K562 (cell line): ENCODE measurements at regions not wholly inside any gene's neighbourhood (a gene's known extent, or its start where the extent isn't known, plus 50 kb on each side); places are given as distances from the start of the nearest gene placed in this dataset.
A peak's percentile ranks its signal among the peaks of the same experiment; 100 is the strongest.

Source experiments
- ATAC-seq: fragments of 200-7000 bp; cut with Tn5 transposase; 3 replicates; pipeline ENCODE4 v1.9.1; 2020; ENCODE audit warnings: moderate library complexity
- BruUV-seq: library from RNA; stranded (reverse); fragments of 400-500 nt; replicated peaks from 2 replicates; lab custom pipeline; 2021; lab: Mats Ljungman, UMichigan
- CTCF ChIA-PET: fragments of 300-600 bp; formaldehyde crosslinking; extraction: SDS; loops from one replicate; lab custom pipeline; 2021; ENCODE audit warnings: low intra/inter-chr PET ratio; lab: Yijun Ruan, JAX
- POLR2A ChIA-PET: fragments of 300-600, 350-650 bp; sonication (Branson Sonifier 250); formaldehyde crosslinking; extraction: SDS; loops from one replicate; lab custom pipeline; 2021; ENCODE audit warnings: antibody characterized with exemption, inconsistent platforms; lab: Yijun Ruan, JAX
- DNase-seq, 4 experiments: peaks; one replicate each; pipeline versions ENCODE4 v3.0.0 to v3.0.0-alpha.2; 2011 to 2018; ENCODE audit warnings: low spot score in 3 of 4, mixed read lengths in 3 of 4; ENCODE audit errors: extremely low read depth in 1 of 4
- FAIRE-seq: peaks from 2 replicates; lab custom pipeline; 2011; peaks lifted over from hg19 to GRCh38; lab: Jason Lieb, UNC
- H2AFZ ChIP-seq: 2 replicates; pipeline ENCODE4 v1.6.0; 2011; ENCODE audit warnings: low read depth, low read length, control low read depth, inconsistent platforms
- H3K27ac ChIP-seq: fragments of 200-600 bp; 3 replicates; pipeline ENCODE4 v1.8.0; 2011; ENCODE audit warnings: low read depth, mild to moderate bottlenecking, control low read depth, inconsistent platforms, low read length, moderate library complexity, mixed read lengths; ENCODE audit errors: extremely low read depth
- H3K27me3 ChIP-seq, 2 experiments: fragments of 300-600 bp in 1 of 2; 2 replicates in 1 of 2; 3 replicates in 1 of 2; pipeline versions ENCODE4 v1.6.0 to v1.8.0; 2011; ENCODE audit warnings: inconsistent platforms in 2 of 2, low read length in 2 of 2, mild to moderate bottlenecking in 1 of 2, mixed read lengths in 1 of 2, moderate library complexity in 1 of 2; ENCODE audit not compliant: control insufficient read depth in 2 of 2, insufficient read depth in 2 of 2
- H3K36me3 ChIP-seq: fragments of 300-600 bp; 3 replicates; pipeline ENCODE4 v1.8.0; 2011; ENCODE audit warnings: mild to moderate bottlenecking, low read length, inconsistent platforms; ENCODE audit not compliant: control insufficient read depth, insufficient read depth
- H3K4me1 ChIP-seq, 2 experiments: fragments of 200-600 bp in 1 of 2; replicated peaks in 1 of 2; 2 replicates in 1 of 2; 3 replicates in 1 of 2; pipeline versions ENCODE4 v1.5.1 to v1.8.0; 2011; ENCODE audit warnings: inconsistent platforms in 2 of 2, low read length in 2 of 2, mild to moderate bottlenecking in 1 of 2, mixed read lengths in 1 of 2, moderate library complexity in 1 of 2; ENCODE audit not compliant: control insufficient read depth in 2 of 2, insufficient read depth in 2 of 2
- H3K4me2 ChIP-seq: 2 replicates; pipeline ENCODE4 v1.6.1; 2011; ENCODE audit warnings: low read length, control low read depth, inconsistent platforms, mixed read lengths; ENCODE audit not compliant: insufficient read depth
- H3K4me3 ChIP-seq: fragments of 200-600 bp; sonication (generic), shearing (Covaris generic); 2 replicates; pipeline ENCODE4 v1.5.1; 2016; ENCODE audit warnings: control low read depth, inconsistent platforms
- H3K79me2 ChIP-seq: fragments of 200-600 bp; 3 replicates; pipeline ENCODE4 v1.8.0; 2011; ENCODE audit warnings: low read length, inconsistent platforms; ENCODE audit not compliant: control insufficient read depth, insufficient read depth
- H3K9ac ChIP-seq, 2 experiments: 2 replicates each; pipeline versions ENCODE4 v1.6.0 to v1.6.1; 2011; ENCODE audit warnings: low read depth in 2 of 2, low read length in 2 of 2, control low read depth in 1 of 2, inconsistent platforms in 1 of 2, mild to moderate bottlenecking in 1 of 2, mixed read lengths in 1 of 2; ENCODE audit not compliant: insufficient read depth in 1 of 2
- H3K9me1 ChIP-seq: one replicate; pipeline ENCODE4 v1.6.0; 2011; ENCODE audit warnings: inconsistent platforms, mild to moderate bottlenecking, low read length, moderate library complexity; ENCODE audit not compliant: control insufficient read depth, insufficient read depth
- H3K9me3 ChIP-seq: replicated peaks from 2 replicates; pipeline ENCODE4 v1.5.1; 2011; ENCODE audit warnings: low read depth, low read length, inconsistent platforms; ENCODE audit not compliant: control insufficient read depth, insufficient read depth
- H4K20me1 ChIP-seq: replicated peaks from 2 replicates; pipeline ENCODE4 v1.6.1; 2011; ENCODE audit warnings: low read length, inconsistent platforms, mixed read lengths; ENCODE audit not compliant: control insufficient read depth, insufficient read depth
- CEBPB ChIP-seq: fragments of 450-650 bp; IDR thresholded peaks from 2 replicates; pipeline ENCODE4 v1.6.1; 2016; ENCODE audit warnings: missing genetic modification characterization, missing compliant biosample characterization
- CHAMP1 ChIP-seq: fragments of 450-650 bp; IDR thresholded peaks from 2 replicates; pipeline ENCODE4 v1.6.1; 2016; ENCODE audit warnings: mild to moderate bottlenecking
- DACH1 ChIP-seq: fragments of 450-650 bp; IDR thresholded peaks from 2 replicates; pipeline ENCODE4 v1.6.1; 2018; ENCODE audit not compliant: partially characterized antibody
- E4F1 ChIP-seq: fragments of 250-450 bp; sonication (Bioruptor Pico); IDR thresholded peaks from 2 replicates; pipeline ENCODE4 v1.5.0; 2021; ENCODE audit warnings: mild to moderate bottlenecking, borderline replicate concordance
- ESRRB ChIP-seq: fragments of 250-450 bp; sonication (Bioruptor Pico); IDR thresholded peaks from 2 replicates; pipeline ENCODE4 v1.5.0; 2020; ENCODE audit warnings: mild to moderate bottlenecking, moderate library complexity, borderline replicate concordance
- HDGF ChIP-seq: fragments of 450-650 bp; IDR thresholded peaks from 2 replicates; pipeline ENCODE4 v1.6.1; 2016
- RAD51 ChIP-seq: fragments of 450-650 bp; IDR thresholded peaks from 2 replicates; pipeline ENCODE4 v1.7.1; 2016; ENCODE audit warnings: low read depth, mild to moderate bottlenecking, borderline replicate concordance
- SNRNP70 ChIP-seq: fragments of 200-400 bp; formaldehyde crosslinking; optimal IDR thresholded peaks from 2 replicates; pipeline ENCODE3; 2017; ENCODE audit warnings: low read depth, low read length
- ZNF175 ChIP-seq: fragments of 200-800 bp; sonication (Bioruptor generic); IDR thresholded peaks from 2 replicates; pipeline ENCODE4 v1.6.1; 2016; ENCODE audit warnings: low read depth, mild to moderate bottlenecking, missing genetic modification characterization, missing compliant biosample characterization
- ZNF431 ChIP-seq: sonication (generic); formaldehyde crosslinking; IDR thresholded peaks from 2 replicates; pipeline ENCODE4 v1.8.0; 2022; ENCODE audit warnings: mild to moderate bottlenecking, missing genetic modification reagents
- ZNF445 ChIP-seq: fragments of 250-450 bp; sonication (Bioruptor Pico); IDR thresholded peaks from 2 replicates; pipeline ENCODE4 v1.4.0; 2020; ENCODE audit warnings: low read depth, mild to moderate bottlenecking, moderate library complexity
- ZNF644 ChIP-seq: fragments of 200-800 bp; sonication (Bioruptor generic); IDR thresholded peaks from 2 replicates; pipeline ENCODE4 v1.6.1; 2016; ENCODE audit warnings: low read depth, missing genetic modification characterization, missing compliant biosample characterization
- WGBS: fragments of 100-300 bp; shearing (Covaris generic); methylation state at CpG from one replicate; pipeline ENCODE4 v1.1.6; 2016; ENCODE audit warnings: low coverage, mixed read lengths; ENCODE audit not compliant: insufficient coverage; ENCODE audit errors: missing lambda C conversion rate; 5-methylcytosine and 5-hydroxymethylcytosine counted together
- in situ Hi-C: fragments of 300-500 bp; cut with MboI; formaldehyde crosslinking; loops from 4 replicates; pipeline ENCODE4 v1.15.0; 2018; ENCODE audit warnings: inconsistent platforms, mixed read lengths
- intact Hi-C: fragments of 100-400 bp; cut with micrococcal nuclease; formaldehyde crosslinking; loops from 2 replicates; pipeline ENCODE4 v1.14.2; 2022

GRCh38 chr3:153244961-153245360 is 82.9 kb downstream of the RAP2B start:
- H3K4me3 ChIP-seq: no peak overlapping the region
- CTCF ChIA-PET: no interaction called here
- TF ChIP-seq ZNF431 (CRISPR knock-in tag) (no peak), CEBPB (tag) (0 out of 2 replicates have a peak, but pooled peaks have one; percentile 24)
- TF ChIP-seq, all 486 proteins: peak for 1
- intact Hi-C loops (no loop called here), in situ Hi-C loops (no loop called here)
- DNase-seq (no peak), ATAC-seq (no peak), FAIRE-seq (no peak)
- H3K27ac ChIP-seq: no peak overlapping the region
- peak overlapping the region; percentile 22; the same call in 1 of the 2 replicates for H2AFZ ChIP-seq
- no TSS peak for BruUV-seq
- H3K4me2 ChIP-seq: no peak overlapping the region
- no peaks in the 10 kb centered on the region for H3K79me2 ChIP-seq
- no peaks in the 10 kb centered on the region for H3K9me3 ChIP-seq
- no peaks in the 10 kb centered on the region; a peak in 1 of 5 replicates for H3K4me1 ChIP-seq
- no peaks in the 10 kb centered on the region for H3K36me3 ChIP-seq
- WGBS: 26% methylated on average over 3 of the region's 3 CpGs
- POLR2A ChIA-PET: no interaction called here
- H3K9ac ChIP-seq: no peak overlapping the region
- no peaks in the 10 kb centered on the region for H3K27me3 ChIP-seq
- H3K9me1 ChIP-seq: no peaks in the 10 kb centered on the region
- H4K20me1 ChIP-seq: no peaks in the 10 kb centered on the region

- CTCF ChIA-PET: no interaction called here
- in situ Hi-C loops (no loop called here), intact Hi-C loops (no loop called here)
- H3K4me2 ChIP-seq: no peak overlapping the region
- no peaks in the 10 kb centered on the region; a peak in 1 of 5 replicates for H3K4me1 ChIP-seq
- WGBS: 24% methylated on average over 2 of the region's 2 CpGs
- H2AFZ ChIP-seq: no peak overlapping the region
- POLR2A ChIA-PET: no interaction called here
- no peak overlapping the region for H3K27ac ChIP-seq
- no peak overlapping the region for H3K4me3 ChIP-seq
- FAIRE-seq: no peak
- no peaks in the 10 kb centered on the region for H3K9me3 ChIP-seq
- no TSS peak for BruUV-seq
- H3K27me3 ChIP-seq: no peaks in the 10 kb centered on the region
- no peaks in the 10 kb centered on the region for H3K9me1 ChIP-seq
- no peaks in the 10 kb centered on the region for H3K79me2 ChIP-seq
- no peak for ATAC-seq
- DNase-seq: no peak
- no peaks in the 10 kb centered on the region for H4K20me1 ChIP-seq
- no peaks in the 10 kb centered on the region for H3K36me3 ChIP-seq
- H3K9ac ChIP-seq: no peak overlapping the region
- no peak for TF ChIP-seq CHAMP1
- TF ChIP-seq RAD51: no peak
- TF ChIP-seq HDGF: no peak
- no peak for TF ChIP-seq ZNF445 (CRISPR knock-in tag)
- TF ChIP-seq ZNF644 (tag): no peak
- TF ChIP-seq SNRNP70: no peak
- no peak for TF ChIP-seq ESRRB
- no peak for TF ChIP-seq ZNF175 (CRISPR knock-in tag)
- TF ChIP-seq E4F1: no peak
- TF ChIP-seq DACH1: no peak
Measured at GRCh38 chr3:153245661-153246060, 83.6 kb downstream of the RAP2B start.
